GM23248 (cell line): ENCODE measurements at regions not wholly inside any gene's neighbourhood (a gene's known extent, or its start where the extent isn't known, plus 50 kb on each side); places are given as distances from the start of the nearest gene placed in this dataset.
"Not testable (repeated sequence)": the region's sequence is repeated elsewhere in the genome, so short reads cannot be mapped to it uniquely, and the experiment has no call there.

Source experiments
- EZH2 ChIP-seq: fragments of 200-600 bp; sonication (generic); IDR thresholded peaks from 2 replicates; pipeline ENCODE4 v1.6.1; 2018; ENCODE audit warnings: antibody characterized with exemption, mild to moderate bottlenecking; ENCODE audit not compliant: insufficient read depth, poor library complexity, severe bottlenecking
- EZH2phosphoT487 ChIP-seq: fragments of 200-600 bp; sonication (generic); IDR thresholded peaks from 2 replicates; pipeline ENCODE4 v1.6.1; 2018; ENCODE audit warnings: antibody characterized with exemption, moderate library complexity, mild to moderate bottlenecking, low read depth; ENCODE audit not compliant: insufficient read depth

DNA sequence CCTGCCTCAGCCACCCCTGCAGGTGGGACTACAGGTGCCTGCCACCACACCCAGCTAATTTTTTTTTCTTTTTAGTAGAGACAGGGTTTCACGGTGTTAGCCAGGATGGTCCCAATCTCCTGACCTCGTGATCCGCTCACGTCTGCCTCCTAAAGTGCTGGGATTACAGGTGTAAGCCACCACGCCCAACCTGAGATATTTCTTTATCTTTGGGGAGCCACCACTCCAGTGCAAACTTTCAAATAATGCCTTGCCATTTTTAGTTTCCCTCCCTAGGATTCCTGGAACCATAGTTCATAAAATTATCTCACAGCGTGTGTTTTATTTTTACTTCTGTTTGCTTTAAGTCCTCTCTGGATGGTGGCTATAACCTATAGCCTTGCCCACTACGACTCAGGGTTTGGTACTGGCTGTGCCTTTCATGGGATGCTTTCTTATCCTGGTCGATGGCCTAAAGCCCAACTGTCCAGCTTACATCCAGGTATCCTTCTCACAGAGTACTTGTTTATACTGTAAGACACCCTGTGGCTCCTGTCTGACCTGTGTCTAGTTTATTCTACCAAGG lies 374.7 kb upstream of the NPAP1 start:
- TF ChIP-seq EZH2phosphoT487, EZH2: not testable (repeated sequence)
